PFSK-1 (cell line): ENCODE measurements at regions not wholly inside any gene's neighbourhood (a gene's known extent, or its start where the extent isn't known, plus 50 kb on each side); places are given as distances from the start of the nearest gene placed in this dataset.

ENCODE experiments used
- FOXP2 ChIP-seq: optimal IDR thresholded peaks from 2 replicates; pipeline ENCODE3; 2011; ENCODE audit warnings: borderline replicate concordance, control low read depth, inconsistent platforms; ENCODE audit not compliant: insufficient read depth; ENCODE audit errors: extremely low read length, extremely low read depth
- POLR2AphosphoS5 ChIP-seq: IDR thresholded peaks from 2 replicates; pipeline ENCODE4 v1.6.1; 2012; ENCODE audit warnings: low read depth, mild to moderate bottlenecking, control low read depth, low read length, moderate library complexity
- SIN3A ChIP-seq: IDR thresholded peaks from 2 replicates; pipeline ENCODE4 v1.6.1; 2012; ENCODE audit warnings: mild to moderate bottlenecking, low read length, moderate library complexity, borderline replicate concordance; ENCODE audit not compliant: insufficient read depth
- TAF1 ChIP-seq: IDR thresholded peaks from 2 replicates; pipeline ENCODE4 v1.6.1; 2012; ENCODE audit warnings: low read length, control low read depth, borderline replicate concordance; ENCODE audit not compliant: insufficient read depth
- TF ChIP-seq, protein P1 (sequence below), 2 experiments: IDR thresholded peaks; 2 replicates each; pipeline versions ENCODE4 v1.6.1 to v1.8.0; 2011 to 2012; ENCODE audit warnings: low read depth in 2 of 2, low read length in 2 of 2, control low read depth in 1 of 2, inconsistent platforms in 1 of 2, mild to moderate bottlenecking in 1 of 2, moderate library complexity in 1 of 2; ENCODE audit not compliant: insufficient read depth in 1 of 2

DNA sequence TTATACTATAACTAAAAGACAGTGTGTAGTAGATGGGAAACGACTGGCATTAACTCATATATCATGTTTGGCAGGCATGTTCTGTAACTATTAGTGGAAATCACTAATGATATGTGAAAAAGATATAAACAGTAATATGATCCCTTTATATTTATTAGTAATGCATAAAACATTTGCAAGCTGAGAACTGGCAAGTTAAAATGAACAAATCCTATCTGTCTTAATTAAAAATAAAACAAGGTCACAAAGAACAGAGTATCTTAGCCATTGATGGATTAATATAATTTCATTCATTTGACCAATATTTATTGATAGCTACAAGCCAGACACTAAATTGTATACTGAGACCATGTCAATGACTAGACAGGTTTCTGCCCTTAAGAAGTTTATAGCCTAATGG is 154.5 kb downstream of the CRPPA start:
- TF ChIP-seq, protein P1, sequence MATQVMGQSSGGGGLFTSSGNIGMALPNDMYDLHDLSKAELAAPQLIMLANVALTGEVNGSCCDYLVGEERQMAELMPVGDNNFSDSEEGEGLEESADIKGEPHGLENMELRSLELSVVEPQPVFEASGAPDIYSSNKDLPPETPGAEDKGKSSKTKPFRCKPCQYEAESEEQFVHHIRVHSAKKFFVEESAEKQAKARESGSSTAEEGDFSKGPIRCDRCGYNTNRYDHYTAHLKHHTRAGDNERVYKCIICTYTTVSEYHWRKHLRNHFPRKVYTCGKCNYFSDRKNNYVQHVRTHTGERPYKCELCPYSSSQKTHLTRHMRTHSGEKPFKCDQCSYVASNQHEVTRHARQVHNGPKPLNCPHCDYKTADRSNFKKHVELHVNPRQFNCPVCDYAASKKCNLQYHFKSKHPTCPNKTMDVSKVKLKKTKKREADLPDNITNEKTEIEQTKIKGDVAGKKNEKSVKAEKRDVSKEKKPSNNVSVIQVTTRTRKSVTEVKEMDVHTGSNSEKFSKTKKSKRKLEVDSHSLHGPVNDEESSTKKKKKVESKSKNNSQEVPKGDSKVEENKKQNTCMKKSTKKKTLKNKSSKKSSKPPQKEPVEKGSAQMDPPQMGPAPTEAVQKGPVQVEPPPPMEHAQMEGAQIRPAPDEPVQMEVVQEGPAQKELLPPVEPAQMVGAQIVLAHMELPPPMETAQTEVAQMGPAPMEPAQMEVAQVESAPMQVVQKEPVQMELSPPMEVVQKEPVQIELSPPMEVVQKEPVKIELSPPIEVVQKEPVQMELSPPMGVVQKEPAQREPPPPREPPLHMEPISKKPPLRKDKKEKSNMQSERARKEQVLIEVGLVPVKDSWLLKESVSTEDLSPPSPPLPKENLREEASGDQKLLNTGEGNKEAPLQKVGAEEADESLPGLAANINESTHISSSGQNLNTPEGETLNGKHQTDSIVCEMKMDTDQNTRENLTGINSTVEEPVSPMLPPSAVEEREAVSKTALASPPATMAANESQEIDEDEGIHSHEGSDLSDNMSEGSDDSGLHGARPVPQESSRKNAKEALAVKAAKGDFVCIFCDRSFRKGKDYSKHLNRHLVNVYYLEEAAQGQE (IDR thresholded peaks at IDR 0.05; ENCODE audit: insufficient read depth in 1 of 2, low read depth in 2 of 2, low read length in 2 of 2) = no peak
- TF ChIP-seq FOXP2 (no peak), POLR2AphosphoS5 (no peak), SIN3A (no peak)

DNA sequence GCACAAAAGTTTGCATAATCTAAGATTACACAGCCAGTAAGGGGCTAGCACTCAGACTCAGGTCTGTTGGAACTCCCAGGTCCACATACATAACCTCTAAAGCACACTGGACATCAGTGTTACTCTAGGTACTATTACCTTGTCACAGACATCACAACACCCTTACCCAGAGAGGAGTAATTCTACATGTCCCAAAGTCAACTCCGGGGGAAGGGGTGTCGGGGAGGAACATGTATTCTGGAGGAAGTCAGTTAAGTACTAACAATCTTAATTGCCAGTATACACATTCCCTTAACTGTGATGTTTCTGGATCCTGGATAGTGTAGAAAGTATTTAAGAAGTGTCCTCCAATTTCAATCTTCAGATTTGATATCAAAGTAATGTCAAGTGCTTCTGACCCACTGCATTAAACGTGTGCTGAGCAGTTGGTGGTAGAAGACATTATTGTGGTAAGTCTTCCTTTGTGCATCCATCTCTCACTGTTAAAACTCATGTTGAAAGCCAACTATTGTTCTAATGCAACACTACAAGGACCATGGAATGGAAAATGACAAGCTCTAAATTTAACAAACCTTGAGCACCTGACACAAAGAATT is 155.4 kb downstream of the CRPPA start:
- TF ChIP-seq FOXP2 = no peak
- TF ChIP-seq POLR2AphosphoS5 = no peak
- TF ChIP-seq TAF1 = no peak
- TF ChIP-seq, protein P1 (IDR thresholded peaks at IDR 0.05; ENCODE audit: insufficient read depth in 1 of 2, low read depth in 2 of 2, low read length in 2 of 2) = no peak
- no peak for TF ChIP-seq SIN3A

DNA sequence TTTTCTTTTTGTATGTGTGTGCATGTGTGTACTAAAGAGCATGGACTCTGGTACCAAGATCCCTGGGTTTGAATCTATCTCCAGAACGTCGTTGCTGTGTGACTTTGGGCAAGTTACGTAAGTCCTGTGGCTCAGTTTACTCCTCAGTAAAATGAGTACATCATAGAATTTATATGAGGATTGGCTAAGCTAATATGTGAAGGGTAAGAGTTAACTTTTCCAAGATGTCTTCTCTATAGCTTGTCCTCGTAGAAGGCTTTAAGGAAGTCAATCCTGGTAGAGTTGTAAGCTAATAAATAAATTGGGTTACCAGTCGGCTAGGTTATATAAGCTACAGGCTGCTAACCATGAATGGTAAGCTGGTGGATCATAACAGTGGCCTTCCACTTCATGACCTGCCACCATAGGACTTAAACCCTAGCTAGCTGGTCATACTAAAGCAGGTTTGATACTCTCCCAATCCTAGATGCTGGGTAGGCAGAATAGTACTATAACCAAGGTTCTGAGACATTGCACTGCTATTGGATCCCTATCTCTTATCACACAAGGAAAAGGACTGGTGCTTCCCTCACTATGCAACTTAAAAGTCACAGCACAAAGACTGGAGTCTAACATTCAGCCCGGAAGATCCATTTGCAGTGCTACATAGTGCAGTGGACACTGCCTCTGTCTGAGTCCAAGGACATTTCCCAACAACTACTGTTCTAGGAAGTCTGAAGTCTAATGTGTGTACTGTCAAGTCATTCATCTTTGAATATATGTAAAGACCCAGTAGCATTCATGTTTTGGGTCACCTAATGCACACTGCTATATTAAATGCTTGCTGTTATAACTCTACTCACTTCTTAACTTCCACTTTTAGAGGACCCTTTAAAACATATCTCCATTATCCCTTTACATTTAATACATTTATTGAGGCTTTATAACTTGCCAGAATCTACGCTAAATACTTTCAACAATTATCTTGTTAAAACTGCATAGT is 156.2 kb downstream of the CRPPA start:
- TF ChIP-seq TAF1 (no peak), FOXP2 (no peak), SIN3A (no peak), POLR2AphosphoS5 (no peak)
- TF ChIP-seq, protein P1 (IDR thresholded peaks at IDR 0.05; ENCODE audit: insufficient read depth in 1 of 2, low read depth in 2 of 2, low read length in 2 of 2) = no peak

DNA sequence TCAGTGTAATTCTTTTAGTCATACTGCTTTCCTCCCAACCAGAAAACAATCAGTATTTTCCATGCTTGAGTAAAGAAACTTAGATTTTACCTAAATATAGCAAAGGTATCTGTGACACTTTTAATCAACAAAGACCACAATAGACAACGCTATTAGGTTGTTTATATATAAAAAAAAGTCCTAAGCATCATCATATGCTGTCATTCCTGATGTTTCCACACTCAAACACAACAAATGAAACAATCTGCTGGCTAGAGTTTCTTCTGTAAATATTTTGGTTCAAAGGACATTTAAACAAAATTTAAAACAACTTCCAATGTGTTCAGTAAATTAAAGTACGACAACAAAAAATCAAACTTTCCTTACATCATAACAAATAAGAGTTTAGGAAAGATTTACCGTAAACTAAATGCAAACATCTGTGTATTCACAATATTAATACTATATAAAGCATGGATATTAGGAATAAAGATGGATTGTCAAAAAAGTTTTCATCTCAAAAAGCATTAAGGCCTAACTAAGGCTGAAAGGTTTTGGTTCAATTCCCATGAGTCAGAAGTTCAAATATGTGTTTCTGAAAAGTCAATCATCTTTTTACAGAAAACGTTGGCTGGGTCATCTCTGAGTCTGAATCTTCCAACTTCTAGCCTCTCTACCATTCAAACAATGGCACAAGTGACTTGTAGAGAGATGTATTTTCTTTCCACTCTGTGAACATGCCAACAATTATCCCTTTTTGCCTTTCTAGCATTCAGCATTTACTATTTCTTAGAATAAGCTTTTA is 157.1 kb downstream of the CRPPA start:
- TF ChIP-seq SIN3A (no peak), TAF1 (no peak), POLR2AphosphoS5 (no peak), FOXP2 (no peak)
- TF ChIP-seq, protein P1 (IDR thresholded peaks at IDR 0.05; ENCODE audit: insufficient read depth in 1 of 2, low read depth in 2 of 2, low read length in 2 of 2) = no peak
